Heart left ventricle (tissue), 13 donors: ENCODE measurements at regions not wholly inside any gene's neighbourhood (a gene's known extent, or its start where the extent isn't known, plus 50 kb on each side); places are given as distances from the start of the nearest gene placed in this dataset.

ENCODE experiments used
- POLR2A ChIP-seq, 2 donors: fragments of 450-650 bp; IDR thresholded peaks; one replicate each; pipeline ENCODE4 v1.6.1; 2017; ENCODE audit warnings: antibody characterized with exemption in 2 of 2, mild to moderate bottlenecking in 2 of 2, moderate library complexity in 2 of 2
- TF ChIP-seq, protein P1 (sequence below), 12 donors: fragments of 200-600 bp; sonication (generic) in 4 of 12; IDR thresholded peaks; one replicate each; pipeline versions ENCODE4 v1.5.0 to v1.8.0; 2018 to 2022; ENCODE audit warnings: antibody characterized with exemption in 12 of 12, mild to moderate bottlenecking in 5 of 12
- donor health status: ischemic (EF 13 %, LVEDD 7.1; RV severe dilation, severe dysfunction).
- donor health status: DM: no; HTN: yes; CAD: no.
- donor health status: DM: no; HTN: no; CAD: no.
- donor health status: ischemic (EF 25% LVEDD 6.9; RV normal size, moderate dysfunction).
- donor health status: ischemic (EF 25% LVEDD 5.7; RV mildly dilated, moderate dysfunction).
- donor health status: ischemic (EF 35%, LVEDD 5.7; RV mildly dilated, moderate dysfunction).
- donor health status: nonischemic (EF 11% LVEDD 7.7; RV severe dilation, severe dysfunction).
- donor health status: DM: yes; HTN: yes; CAD: no.
- donor health status: PGD.
- donor health status: ischemic (EF 29% LVEDD 5.4; RV normal size, mild dysfunction).
- donor health status: nonischemic (EF 23%, LVEDD 6.1; RV moderate dilation, normal function).

- TF ChIP-seq, protein P1, sequence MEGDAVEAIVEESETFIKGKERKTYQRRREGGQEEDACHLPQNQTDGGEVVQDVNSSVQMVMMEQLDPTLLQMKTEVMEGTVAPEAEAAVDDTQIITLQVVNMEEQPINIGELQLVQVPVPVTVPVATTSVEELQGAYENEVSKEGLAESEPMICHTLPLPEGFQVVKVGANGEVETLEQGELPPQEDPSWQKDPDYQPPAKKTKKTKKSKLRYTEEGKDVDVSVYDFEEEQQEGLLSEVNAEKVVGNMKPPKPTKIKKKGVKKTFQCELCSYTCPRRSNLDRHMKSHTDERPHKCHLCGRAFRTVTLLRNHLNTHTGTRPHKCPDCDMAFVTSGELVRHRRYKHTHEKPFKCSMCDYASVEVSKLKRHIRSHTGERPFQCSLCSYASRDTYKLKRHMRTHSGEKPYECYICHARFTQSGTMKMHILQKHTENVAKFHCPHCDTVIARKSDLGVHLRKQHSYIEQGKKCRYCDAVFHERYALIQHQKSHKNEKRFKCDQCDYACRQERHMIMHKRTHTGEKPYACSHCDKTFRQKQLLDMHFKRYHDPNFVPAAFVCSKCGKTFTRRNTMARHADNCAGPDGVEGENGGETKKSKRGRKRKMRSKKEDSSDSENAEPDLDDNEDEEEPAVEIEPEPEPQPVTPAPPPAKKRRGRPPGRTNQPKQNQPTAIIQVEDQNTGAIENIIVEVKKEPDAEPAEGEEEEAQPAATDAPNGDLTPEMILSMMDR (IDR thresholded peaks at IDR 0.05): no peak
- TF ChIP-seq POLR2A (IDR thresholded peaks at IDR 0.05): no peak
Measured at GRCh38 chr4:32847461-32847860, 2127.3 kb downstream of the PCDH7 start.
